ENCODE measurements at regions not wholly inside any gene's neighbourhood (a gene's known extent, or its start where the extent isn't known, plus 50 kb on each side); places are given as distances from the start of the nearest gene placed in this dataset.
A peak's percentile ranks its signal among the peaks of the same experiment; 100 is the strongest.

- Histone ChIP-seq H3K27me3 (no peaks in the 10 kb centered on the region), H3K4me3 (no peak overlapping the region), H3K36me3 (no peaks in the 10 kb centered on the region), H3K4me1 (no peaks in the 10 kb centered on the region), H3K27ac (no peak overlapping the region), H3K9me3 (no peaks in the 10 kb centered on the region)
- ATAC-seq (ENCODE audit: low FRiP score in 2 of 2) = peak in 1 of 2 donors; percentile 91
- TF ChIP-seq POLR2A (IDR thresholded peaks at IDR 0.05) = no peak
- no peak for TF ChIP-seq EP300 (IDR thresholded peaks at IDR 0.05)
- TF ChIP-seq CTCF (IDR thresholded peaks at IDR 0.05) = no peak
- DNase-seq = no peak
- WGBS, 2 donors = 67 to 74% methylated on average over 7 of the region's 7 CpGs
Observed at GRCh38 chr11:27239305-27239942, 123.6 kb downstream of the CCDC34 start.

- no peak overlapping the region for H3K4me3 ChIP-seq
- no peaks in the 10 kb centered on the region for H3K36me3 ChIP-seq
- no peak for ATAC-seq (ENCODE audit: low FRiP score in 2 of 2)
Observed at GRCh38 chr11:27238811-27239210, 124.2 kb downstream of the CCDC34 start.

GRCh38 chr11:27237643-27238042 is 125.4 kb downstream of the CCDC34 start:
- no peaks in the 10 kb centered on the region for H3K27me3 ChIP-seq
- no peak overlapping the region for H3K4me3 ChIP-seq
- no peaks in the 10 kb centered on the region for H3K9me3 ChIP-seq
- ATAC-seq (ENCODE audit: low FRiP score in 2 of 2) (no peak), DNase-seq (no peak)
- H3K4me1 ChIP-seq = no peaks in the 10 kb centered on the region
- H3K36me3 ChIP-seq = no peaks in the 10 kb centered on the region
- no peak overlapping the region for H3K27ac ChIP-seq
- no peak for TF ChIP-seq CTCF (IDR thresholded peaks at IDR 0.05)
- no peak for TF ChIP-seq POLR2A (IDR thresholded peaks at IDR 0.05)
- TF ChIP-seq POLR2AphosphoS5 (IDR thresholded peaks at IDR 0.05) = no peak
- no peak for TF ChIP-seq EP300 (IDR thresholded peaks at IDR 0.05)

More at GRCh38 chr11:27238811-27239210, 124.2 kb downstream of the CCDC34 start:
- DNase-seq = no peak
- Histone ChIP-seq H3K27me3 (no peaks in the 10 kb centered on the region), H3K9me3 (no peaks in the 10 kb centered on the region), H3K4me1 (no peaks in the 10 kb centered on the region), H3K27ac (no peak overlapping the region)
- TF ChIP-seq EP300 (IDR thresholded peaks at IDR 0.05) (no peak), POLR2AphosphoS5 (IDR thresholded peaks at IDR 0.05) (no peak), CTCF (IDR thresholded peaks at IDR 0.05) (no peak), POLR2A (IDR thresholded peaks at IDR 0.05) (no peak)

- no peak for ATAC-seq (ENCODE audit: low FRiP score in 2 of 2)
- no peak overlapping the region for H3K4me3 ChIP-seq
- no peak overlapping the region for H3K27ac ChIP-seq
- no peaks in the 10 kb centered on the region for H3K36me3 ChIP-seq
- H3K9me3 ChIP-seq = no peaks in the 10 kb centered on the region
- no peak for TF ChIP-seq CTCF (IDR thresholded peaks at IDR 0.05)
- no peak for TF ChIP-seq POLR2A (IDR thresholded peaks at IDR 0.05)
- no peak for TF ChIP-seq EP300 (IDR thresholded peaks at IDR 0.05)
- no peak for TF ChIP-seq POLR2AphosphoS5 (IDR thresholded peaks at IDR 0.05)
- no peaks in the 10 kb centered on the region for H3K27me3 ChIP-seq
- no peaks in the 10 kb centered on the region for H3K4me1 ChIP-seq
- no peak for DNase-seq
- 43 to 48% methylated on average over 2 of the region's 2 CpGs for WGBS, 2 donors
Observed at GRCh38 chr11:27234961-27235360, 128.1 kb downstream of the CCDC34 start.

- H3K4me3 ChIP-seq = no peak overlapping the region
- DNase-seq (no peak), ATAC-seq (ENCODE audit: low FRiP score in 2 of 2) (peak in 1 of 2 donors; percentile 91)
- H3K9me3 ChIP-seq = no peaks in the 10 kb centered on the region
- H3K27me3 ChIP-seq = no peaks in the 10 kb centered on the region
- TF ChIP-seq POLR2A (IDR thresholded peaks at IDR 0.05) = no peak
- no peak for TF ChIP-seq POLR2AphosphoS5 (IDR thresholded peaks at IDR 0.05)
- TF ChIP-seq EP300 (IDR thresholded peaks at IDR 0.05) = no peak
- TF ChIP-seq CTCF (IDR thresholded peaks at IDR 0.05) = no peak
- no peaks in the 10 kb centered on the region for H3K4me1 ChIP-seq
- no peak overlapping the region for H3K27ac ChIP-seq
- no peaks in the 10 kb centered on the region for H3K36me3 ChIP-seq
- 85 to 87% methylated on average over 10 of the region's 10 CpGs for WGBS, 2 donors
Observed at GRCh38 chr11:27234043-27234668, 128.9 kb downstream of the CCDC34 start.

Data from upper lobe of left lung (tissue), 6 donors.